ENCODE measurements at regions not wholly inside any gene's neighbourhood (a gene's known extent, or its start where the extent isn't known, plus 50 kb on each side); places are given as distances from the start of the nearest gene placed in this dataset.

DNA sequence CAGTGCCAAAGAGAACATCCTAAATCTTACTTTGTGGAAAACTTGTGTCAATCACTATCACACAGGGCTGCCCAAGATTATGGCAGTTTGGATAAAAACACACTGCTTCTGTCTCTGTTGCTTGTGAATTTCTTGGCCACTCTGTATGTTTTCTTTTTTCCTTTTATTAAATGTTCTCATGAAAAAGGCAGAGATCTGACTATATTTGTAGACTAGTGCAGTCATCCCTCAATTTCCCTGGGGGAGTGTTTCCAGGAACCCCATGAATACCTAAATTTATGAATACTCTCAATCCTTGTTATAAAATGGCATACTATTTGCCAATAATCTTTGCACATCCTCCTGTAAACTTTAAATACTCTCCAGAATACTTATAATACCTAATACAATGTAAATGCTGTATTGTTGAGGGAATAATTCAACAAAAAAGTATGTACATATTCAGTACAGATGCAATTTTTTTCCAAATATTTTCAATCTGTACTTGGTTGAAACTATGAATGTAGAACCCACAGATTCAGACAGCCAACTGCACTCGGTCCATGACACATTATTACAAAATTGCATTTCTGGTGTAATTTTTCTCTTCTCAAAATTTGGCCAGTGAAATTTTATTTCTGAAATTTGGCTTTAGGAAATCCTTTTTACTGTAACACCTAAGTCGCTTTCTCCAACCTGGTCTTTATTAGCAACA is 391.9 kb upstream of the PRR16 start:
- Histone ChIP-seq H3K4me2 (replicated peaks; ENCODE audit: extremely low read depth, low read length, poor library complexity, severe bottlenecking) (no peak overlapping the region), H3K27me3 (ENCODE audit: control insufficient read depth in 2 of 2, insufficient read depth in 2 of 2, low read length in 2 of 2) (no peaks in the 10 kb centered on the region), H3K4me1 (ENCODE audit: control insufficient read depth in 1 of 2, insufficient read depth in 2 of 2, low read length in 2 of 2) (no peaks in the 10 kb centered on the region), H4K20me1 (ENCODE audit: insufficient read depth, low read length) (no peaks in the 10 kb centered on the region), H3K79me2 (ENCODE audit: insufficient read depth, low read length) (no peaks in the 10 kb centered on the region), H2AFZ (ENCODE audit: insufficient read depth, low read depth, low read length, poor library complexity, severe bottlenecking) (no peak overlapping the region), H3K4me3 (replicated peaks in 1 of 3; ENCODE audit: low read depth in 2 of 3, low read length in 3 of 3) (no peak overlapping the region), H3K27ac (ENCODE audit: low read depth in 1 of 2, low read length in 2 of 2) (no peak overlapping the region), H3K9me3 (replicated peaks in 1 of 2; ENCODE audit: control insufficient read depth in 1 of 2, insufficient read depth in 1 of 2, low read length in 2 of 2) (peaks cover 0 to 2% of the 10 kb centered on the region in 2 donors), H3K9ac (ENCODE audit: insufficient read depth, low read length, poor library complexity, severe bottlenecking) (no peak overlapping the region), H3K36me3 (replicated peaks in 1 of 2; ENCODE audit: control insufficient read depth in 1 of 2, insufficient read depth in 2 of 2, low read length in 2 of 2) (no peaks in the 10 kb centered on the region)
- Mint-ChIP-seq H3K9me3 (peaks cover 0 to 9% (median 5%) of the 10 kb centered on the region in 7 donors), H3K36me3 (no peaks in the 10 kb centered on the region), H3K27ac (no peak overlapping the region), H3K4me1 (no peaks in the 10 kb centered on the region), H3K4me3 (no peak overlapping the region), H3K27me3 (ENCODE audit: low read depth in 3 of 3) (no peaks in the 10 kb centered on the region)
- intact Hi-C loops (cut with micrococcal nuclease), result no loop called here
- no CpG with 5 or more reads among the region's 2 CpGs for WGBS (ENCODE audit: insufficient coverage)
- TF ChIP-seq, protein P1, sequence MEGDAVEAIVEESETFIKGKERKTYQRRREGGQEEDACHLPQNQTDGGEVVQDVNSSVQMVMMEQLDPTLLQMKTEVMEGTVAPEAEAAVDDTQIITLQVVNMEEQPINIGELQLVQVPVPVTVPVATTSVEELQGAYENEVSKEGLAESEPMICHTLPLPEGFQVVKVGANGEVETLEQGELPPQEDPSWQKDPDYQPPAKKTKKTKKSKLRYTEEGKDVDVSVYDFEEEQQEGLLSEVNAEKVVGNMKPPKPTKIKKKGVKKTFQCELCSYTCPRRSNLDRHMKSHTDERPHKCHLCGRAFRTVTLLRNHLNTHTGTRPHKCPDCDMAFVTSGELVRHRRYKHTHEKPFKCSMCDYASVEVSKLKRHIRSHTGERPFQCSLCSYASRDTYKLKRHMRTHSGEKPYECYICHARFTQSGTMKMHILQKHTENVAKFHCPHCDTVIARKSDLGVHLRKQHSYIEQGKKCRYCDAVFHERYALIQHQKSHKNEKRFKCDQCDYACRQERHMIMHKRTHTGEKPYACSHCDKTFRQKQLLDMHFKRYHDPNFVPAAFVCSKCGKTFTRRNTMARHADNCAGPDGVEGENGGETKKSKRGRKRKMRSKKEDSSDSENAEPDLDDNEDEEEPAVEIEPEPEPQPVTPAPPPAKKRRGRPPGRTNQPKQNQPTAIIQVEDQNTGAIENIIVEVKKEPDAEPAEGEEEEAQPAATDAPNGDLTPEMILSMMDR (IDR thresholded peaks at IDR 0.05), result no peak
- DNase-seq, result no peak

DNA sequence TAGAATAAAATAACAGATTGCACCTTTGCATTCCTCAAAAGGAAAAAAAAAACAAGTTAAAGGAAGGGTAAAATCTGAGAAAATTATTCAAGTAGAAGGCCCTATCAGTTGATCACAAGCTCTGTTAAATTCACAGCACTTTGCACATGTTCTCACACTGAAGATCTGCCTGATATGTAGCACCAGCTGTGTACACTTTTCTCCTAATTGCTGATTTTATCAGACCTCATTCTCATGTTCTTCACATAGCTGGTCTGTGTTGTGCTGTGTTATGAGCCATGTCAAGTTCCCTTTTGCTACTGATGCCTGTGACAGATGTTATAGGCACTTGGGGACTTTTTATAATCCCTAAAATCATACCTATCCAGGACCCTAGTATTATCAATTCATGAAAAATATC is 390.4 kb upstream of the PRR16 start:
- Histone ChIP-seq H3K4me2 (replicated peaks; ENCODE audit: extremely low read depth, low read length, poor library complexity, severe bottlenecking) (no peak overlapping the region), H3K36me3 (replicated peaks in 1 of 2; ENCODE audit: control insufficient read depth in 1 of 2, insufficient read depth in 2 of 2, low read length in 2 of 2) (no peaks in the 10 kb centered on the region), H3K4me3 (replicated peaks in 1 of 3; ENCODE audit: low read depth in 2 of 3, low read length in 3 of 3) (no peak overlapping the region), H3K27ac (ENCODE audit: low read depth in 1 of 2, low read length in 2 of 2) (no peak overlapping the region), H3K4me1 (ENCODE audit: control insufficient read depth in 1 of 2, insufficient read depth in 2 of 2, low read length in 2 of 2) (no peaks in the 10 kb centered on the region), H3K79me2 (ENCODE audit: insufficient read depth, low read length) (no peaks in the 10 kb centered on the region), H3K9ac (ENCODE audit: insufficient read depth, low read length, poor library complexity, severe bottlenecking) (no peak overlapping the region), H3K9me3 (replicated peaks in 1 of 2; ENCODE audit: control insufficient read depth in 1 of 2, insufficient read depth in 1 of 2, low read length in 2 of 2) (peaks cover 0 to 2% of the 10 kb centered on the region in 2 donors), H2AFZ (ENCODE audit: insufficient read depth, low read depth, low read length, poor library complexity, severe bottlenecking) (no peak overlapping the region), H4K20me1 (ENCODE audit: insufficient read depth, low read length) (no peaks in the 10 kb centered on the region), H3K27me3 (ENCODE audit: control insufficient read depth in 2 of 2, insufficient read depth in 2 of 2, low read length in 2 of 2) (no peaks in the 10 kb centered on the region)
- Mint-ChIP-seq H3K27ac (no peak overlapping the region), H3K4me1 (no peaks in the 10 kb centered on the region), H3K4me3 (no peak overlapping the region), H3K36me3 (no peaks in the 10 kb centered on the region), H3K27me3 (ENCODE audit: low read depth in 3 of 3) (no peaks in the 10 kb centered on the region), H3K9me3 (peaks cover 0 to 9% (median 5%) of the 10 kb centered on the region in 7 donors)
- no peak for DNase-seq
- intact Hi-C loops (cut with micrococcal nuclease), result no loop called here
- TF ChIP-seq, protein P1 (IDR thresholded peaks at IDR 0.05), result no peak
